SH-SY5Y (cell line): ENCODE measurements at regions not wholly inside any gene's neighbourhood (a gene's known extent, or its start where the extent isn't known, plus 50 kb on each side); places are given as distances from the start of the nearest gene placed in this dataset.
A peak's percentile ranks its signal among the peaks of the same experiment; 100 is the strongest.

Experiments used
- GATA2 ChIP-seq: IDR thresholded peaks from 2 replicates; pipeline ENCODE4 v1.6.1; 2011; ENCODE audit warnings: mild to moderate bottlenecking, low read depth, low read length
- GATA3 ChIP-seq: IDR thresholded peaks from 2 replicates; pipeline ENCODE4 v1.6.1; 2011; ENCODE audit warnings: low read depth, mild to moderate bottlenecking, low read length, moderate library complexity

DNA sequence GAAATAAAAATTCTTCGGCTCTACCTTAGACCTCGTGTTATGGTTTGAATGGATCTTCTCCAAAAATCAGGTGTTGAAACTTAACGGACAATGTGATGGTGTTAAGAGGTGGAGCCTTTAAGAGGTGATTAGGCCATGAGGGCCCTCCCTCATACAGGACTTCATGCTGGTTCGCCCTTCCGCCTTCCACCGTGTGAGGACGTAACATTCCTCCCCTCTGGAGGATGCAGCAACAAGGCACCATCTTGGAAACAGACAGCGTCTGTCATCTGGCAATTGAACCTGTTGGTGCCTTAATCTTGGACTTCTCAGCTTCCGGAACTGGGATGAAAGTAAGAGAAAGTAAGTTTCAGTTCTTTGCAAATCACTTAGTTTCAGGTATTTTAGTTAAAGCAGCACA is 126.3 kb upstream of the SPRED2 start:
- TF ChIP-seq GATA3: no peak
- TF ChIP-seq GATA2: no peak

- TF ChIP-seq GATA2 (no peak), GATA3 (no peak)
Measured at GRCh38 chr2:65557616-65558573, 125.5 kb upstream of the SPRED2 start.

DNA sequence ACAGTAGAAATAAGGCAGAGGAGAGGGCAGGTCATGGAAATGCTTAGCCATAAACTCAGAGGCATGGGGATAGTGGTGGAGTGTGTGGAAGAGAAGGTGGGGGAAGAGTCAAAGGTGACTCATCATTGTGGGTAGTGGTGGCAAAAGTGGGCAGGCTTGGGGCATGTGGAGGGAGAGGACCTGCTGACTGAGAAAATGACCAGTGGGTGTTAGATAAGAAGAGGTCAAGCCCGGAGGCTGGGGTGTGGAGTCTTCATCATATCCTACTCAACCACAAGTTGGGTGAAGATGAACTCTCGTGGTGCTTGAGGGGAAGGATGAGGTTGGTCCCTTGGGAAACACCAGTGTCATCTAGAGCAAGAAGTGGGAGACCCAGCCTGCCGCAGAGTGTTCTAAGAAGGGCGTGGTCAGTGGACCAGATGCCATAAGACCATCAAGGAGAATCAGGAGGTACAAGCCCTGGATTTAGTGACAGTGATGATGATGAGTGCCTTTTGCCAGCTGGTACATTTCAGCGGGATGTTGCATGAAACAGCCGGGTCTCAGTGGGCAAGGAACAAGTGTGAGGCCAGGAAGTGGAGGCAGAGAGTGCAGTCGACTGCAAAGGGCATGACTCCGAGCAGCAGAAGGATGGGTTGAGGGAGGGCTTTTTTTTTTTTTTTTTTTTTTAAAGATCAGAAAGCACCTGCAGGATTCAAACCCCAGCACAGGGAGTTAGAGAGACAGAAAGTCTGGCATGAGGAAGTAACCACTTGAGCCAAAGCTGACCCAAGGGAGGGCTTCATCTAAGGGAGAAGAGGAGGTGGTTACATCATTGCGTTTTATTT is 122.6 kb upstream of the SPRED2 start:
- TF ChIP-seq GATA3 (no peak), GATA2 (no peak)

GRCh38 chr2:65553504-65554074 is 121.2 kb upstream of the SPRED2 start:
- no peak for TF ChIP-seq GATA3
- TF ChIP-seq GATA2: no peak

DNA sequence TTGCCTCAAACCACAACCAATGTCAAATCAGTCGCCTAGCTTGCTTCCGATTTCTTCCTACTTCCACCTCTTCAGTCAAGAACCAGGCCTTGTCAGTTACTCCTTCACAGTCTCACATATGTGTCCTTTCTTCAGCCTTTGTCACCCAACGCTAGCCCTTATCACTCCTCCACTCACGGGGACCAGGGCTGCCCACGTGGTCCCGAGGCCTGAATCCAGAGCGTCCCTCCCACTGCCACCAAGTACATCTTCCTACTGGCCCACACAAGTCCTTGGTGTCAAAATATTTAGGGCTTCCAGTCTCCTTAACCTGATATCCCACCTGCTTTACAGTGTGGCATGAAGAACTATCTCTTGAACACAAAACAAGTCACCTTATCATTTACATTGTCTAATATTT is 119.1 kb upstream of the SPRED2 start:
- TF ChIP-seq GATA3 (no peak), GATA2 (no peak)

GRCh38 chr2:65550246-65550645 is 117.8 kb upstream of the SPRED2 start:
- TF ChIP-seq GATA3: no peak
- no peak for TF ChIP-seq GATA2

DNA sequence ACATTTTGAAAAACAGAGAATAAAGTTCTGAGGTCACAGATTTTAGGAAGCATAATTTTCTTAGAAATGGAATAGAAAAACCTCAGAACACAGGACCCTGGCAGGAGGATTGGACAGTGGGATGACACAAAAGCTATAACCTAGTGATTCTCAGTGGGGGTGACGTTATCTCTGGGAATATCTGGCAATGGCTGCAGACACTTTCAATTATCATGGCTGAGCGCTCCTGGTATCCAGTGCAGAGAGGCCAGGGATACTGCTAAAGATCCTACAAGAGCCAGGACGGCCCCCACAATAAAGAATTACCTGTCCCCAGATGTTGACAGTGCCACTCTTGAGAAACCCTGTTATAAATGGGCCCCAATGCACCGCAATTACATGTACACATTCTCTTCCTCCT is 117.2 kb upstream of the SPRED2 start:
- peak; percentile 68 for TF ChIP-seq GATA3
- peak; percentile 92 for TF ChIP-seq GATA2

DNA sequence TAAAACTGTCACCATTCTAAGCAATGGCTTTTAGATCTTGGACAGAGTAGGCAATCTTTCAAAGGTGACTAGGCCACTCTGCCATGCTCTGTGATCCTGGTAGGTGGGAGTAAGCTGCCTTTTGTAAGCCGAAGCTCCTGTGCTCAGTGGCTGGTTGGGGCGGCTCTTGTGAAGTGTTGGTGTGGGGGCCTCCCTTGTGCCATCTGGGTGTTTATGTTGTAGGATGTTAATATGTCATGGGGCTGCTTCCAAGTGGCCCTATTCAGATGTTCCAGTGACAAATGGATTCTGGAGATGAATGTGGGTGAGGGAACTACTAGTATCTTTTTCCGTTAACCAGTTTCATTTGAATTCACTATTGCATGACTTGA is 116.8 kb upstream of the SPRED2 start:
- TF ChIP-seq GATA2 (no peak), GATA3 (no peak)

GRCh38 chr2:65548576-65549256 is 116.3 kb upstream of the SPRED2 start:
- TF ChIP-seq GATA3 (no peak), GATA2 (no peak)

DNA sequence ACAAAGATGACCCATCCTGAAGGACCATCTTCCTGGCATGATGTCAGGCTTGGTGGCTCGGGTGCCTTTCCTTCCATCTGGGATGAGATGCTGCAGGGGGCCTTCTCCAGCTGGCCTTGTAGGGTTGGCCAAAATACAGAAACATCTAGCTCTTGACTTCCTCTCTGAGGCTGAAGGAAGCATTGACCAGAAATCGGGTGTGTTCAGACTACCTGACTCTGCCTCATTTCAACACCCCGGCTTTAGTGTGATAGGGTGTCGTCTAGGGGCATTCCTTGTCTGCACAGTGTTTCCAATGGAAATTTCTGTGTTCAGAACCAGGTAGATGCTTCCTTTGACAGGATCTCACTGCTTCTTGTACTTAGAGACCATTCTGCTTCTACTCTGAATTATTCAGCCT is 115.7 kb upstream of the SPRED2 start:
- TF ChIP-seq GATA3: no peak
- TF ChIP-seq GATA2: no peak

- no peak for TF ChIP-seq GATA3
- TF ChIP-seq GATA2: no peak
Measured at GRCh38 chr2:65545837-65546805, 113.7 kb upstream of the SPRED2 start.

DNA sequence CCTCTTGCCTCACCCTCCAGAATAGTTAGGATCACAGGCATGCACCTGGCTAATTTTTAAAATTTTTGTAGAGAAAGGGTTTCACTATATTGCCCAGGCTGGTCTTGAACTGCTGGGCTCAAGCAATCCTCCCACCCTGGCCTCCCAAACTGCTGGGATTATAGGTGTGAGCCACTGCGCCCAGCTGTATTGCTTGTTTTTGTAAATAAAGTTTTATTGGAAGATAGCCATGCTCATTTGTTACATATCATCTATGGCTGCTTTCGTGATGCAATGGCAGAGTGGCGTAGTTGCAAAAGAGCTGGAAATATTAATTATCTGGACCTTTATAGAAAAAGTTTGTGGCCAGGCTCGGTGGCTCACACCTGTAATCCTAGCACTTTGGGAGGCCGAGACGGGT is 109.4 kb upstream of the SPRED2 start:
- TF ChIP-seq GATA2 (no peak), GATA3 (no peak)

- TF ChIP-seq GATA3 (no peak), GATA2 (peak; percentile 11; the same call in 1 of the 2 replicates)
Measured at GRCh38 chr2:65539633-65540032, 107.2 kb upstream of the SPRED2 start.
